ENCODE measurements at regions not wholly inside any gene's neighbourhood (a gene's known extent, or its start where the extent isn't known, plus 50 kb on each side); places are given as distances from the start of the nearest gene placed in this dataset.
A peak's percentile ranks its signal among the peaks of the same experiment; 100 is the strongest.

DNA sequence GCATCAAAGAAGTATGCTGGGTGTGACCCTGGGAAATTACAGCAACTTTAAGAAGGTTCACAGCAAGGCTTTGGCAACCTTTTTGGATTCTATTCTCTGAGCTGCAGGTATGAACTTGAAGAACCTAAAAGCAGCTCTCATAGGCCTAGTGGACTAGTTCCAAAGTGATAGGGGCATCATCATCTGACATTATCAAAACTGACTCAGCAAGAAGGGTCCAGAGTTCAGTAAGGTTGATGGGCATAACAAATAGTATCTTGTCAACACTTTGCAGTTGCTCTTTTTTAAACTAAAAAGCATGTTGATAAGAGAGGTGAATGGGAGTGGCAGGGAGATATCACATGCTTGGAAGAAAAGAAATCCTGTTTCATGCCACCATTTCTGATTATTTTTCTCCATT is 249.3 kb downstream of the ZNF674 start:
- H3K4me1 ChIP-seq (ENCODE audit: control insufficient read depth, insufficient read depth, low read length) = no peaks in the 10 kb centered on the region
- no peak overlapping the region for H3K27ac ChIP-seq (ENCODE audit: extremely low read depth, low read depth, low read length)
- H3K4me3 ChIP-seq (ENCODE audit: low read depth, low read length) = no peak overlapping the region
- TF ChIP-seq ZNF544 (tag by site-specific recombination; IDR thresholded peaks at IDR 0.05) (no peak), MYNN (tag by site-specific recombination; IDR thresholded peaks at IDR 0.05; ENCODE audit: borderline replicate concordance) (no peak), ZNF24 (tag by site-specific recombination; IDR thresholded peaks at IDR 0.05) (no peak)
- TF ChIP-seq, protein P1, sequence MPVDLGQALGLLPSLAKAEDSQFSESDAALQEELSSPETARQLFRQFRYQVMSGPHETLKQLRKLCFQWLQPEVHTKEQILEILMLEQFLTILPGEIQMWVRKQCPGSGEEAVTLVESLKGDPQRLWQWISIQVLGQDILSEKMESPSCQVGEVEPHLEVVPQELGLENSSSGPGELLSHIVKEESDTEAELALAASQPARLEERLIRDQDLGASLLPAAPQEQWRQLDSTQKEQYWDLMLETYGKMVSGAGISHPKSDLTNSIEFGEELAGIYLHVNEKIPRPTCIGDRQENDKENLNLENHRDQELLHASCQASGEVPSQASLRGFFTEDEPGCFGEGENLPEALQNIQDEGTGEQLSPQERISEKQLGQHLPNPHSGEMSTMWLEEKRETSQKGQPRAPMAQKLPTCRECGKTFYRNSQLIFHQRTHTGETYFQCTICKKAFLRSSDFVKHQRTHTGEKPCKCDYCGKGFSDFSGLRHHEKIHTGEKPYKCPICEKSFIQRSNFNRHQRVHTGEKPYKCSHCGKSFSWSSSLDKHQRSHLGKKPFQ (tag by site-specific recombination; IDR thresholded peaks at IDR 0.05) = no peak
- H3K9me3 ChIP-seq (ENCODE audit: control insufficient read depth, insufficient read depth, low read depth, low read length) = no peaks in the 10 kb centered on the region
- no peaks in the 10 kb centered on the region for H3K36me3 ChIP-seq (ENCODE audit: control insufficient read depth in 2 of 2, insufficient read depth in 1 of 2, low read length in 2 of 2)
- ChIA-PET CTCF (no interaction called here), POLR2A (no interaction called here)

DNA sequence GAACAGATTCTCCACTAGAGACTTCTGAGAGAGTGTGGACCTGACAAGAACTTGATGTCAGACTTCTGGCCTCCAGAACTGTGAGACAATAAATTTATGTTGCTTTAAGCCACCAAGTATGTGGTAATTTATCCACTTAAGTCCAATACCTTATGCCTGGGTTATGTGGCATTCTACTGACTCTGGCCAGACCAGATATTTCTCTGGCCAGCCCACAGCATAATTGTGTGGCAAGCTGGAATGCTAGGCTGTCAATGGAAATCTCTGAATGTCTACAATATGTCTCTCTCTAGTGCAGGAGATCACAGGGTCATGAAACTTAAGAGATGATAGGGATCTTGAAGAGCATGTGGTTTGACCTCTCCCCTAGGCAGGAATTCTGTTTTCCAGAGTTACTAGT is 251.0 kb downstream of the ZNF674 start:
- TF ChIP-seq ZNF2 (tag by site-specific recombination; IDR thresholded peaks at IDR 0.05) (no peak), ZNF184 (tag by site-specific recombination; IDR thresholded peaks at IDR 0.05) (no peak)
- H3K4me1 ChIP-seq (ENCODE audit: control insufficient read depth, insufficient read depth, low read length) = no peaks in the 10 kb centered on the region
- no peaks in the 10 kb centered on the region for H3K9me3 ChIP-seq (ENCODE audit: control insufficient read depth, insufficient read depth, low read depth, low read length)
- CTCF ChIA-PET = interaction anchor here (0.7 to 0.8 kb wide), 2 partner anchors 96 to 457 kb away, joined by 3 read pairs; no protein-coding TSS in a partner anchor
- no peak overlapping the region for H3K4me3 ChIP-seq (ENCODE audit: low read depth, low read length)
- POLR2A ChIA-PET = no interaction called here
- no peak overlapping the region for H3K27ac ChIP-seq (ENCODE audit: extremely low read depth, low read depth, low read length)
- H3K36me3 ChIP-seq (ENCODE audit: control insufficient read depth in 2 of 2, insufficient read depth in 1 of 2, low read length in 2 of 2) = no peaks in the 10 kb centered on the region

DNA sequence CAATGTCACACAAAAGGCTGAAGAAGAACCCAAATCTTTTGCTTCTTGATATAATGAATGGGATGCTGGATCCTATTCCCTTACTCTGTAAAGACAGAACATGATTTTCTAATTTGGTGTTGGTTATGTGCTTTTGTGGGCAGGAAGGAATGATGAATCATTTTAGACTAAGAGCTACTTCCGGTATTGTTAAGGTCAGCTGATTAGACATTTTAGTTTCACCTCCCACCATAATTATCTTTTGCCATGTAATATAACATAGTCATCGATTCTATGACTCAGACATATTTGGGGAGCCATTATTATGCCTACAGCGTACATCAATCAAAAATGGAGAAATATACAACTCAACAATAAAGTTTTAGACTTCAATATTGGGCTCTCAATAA is 265.3 kb downstream of the ZNF674 start:
- H3K36me3 ChIP-seq (ENCODE audit: control insufficient read depth in 2 of 2, insufficient read depth in 1 of 2, low read length in 2 of 2) = no peaks in the 10 kb centered on the region
- POLR2A ChIA-PET = no interaction called here
- TF ChIP-seq, protein P2, sequence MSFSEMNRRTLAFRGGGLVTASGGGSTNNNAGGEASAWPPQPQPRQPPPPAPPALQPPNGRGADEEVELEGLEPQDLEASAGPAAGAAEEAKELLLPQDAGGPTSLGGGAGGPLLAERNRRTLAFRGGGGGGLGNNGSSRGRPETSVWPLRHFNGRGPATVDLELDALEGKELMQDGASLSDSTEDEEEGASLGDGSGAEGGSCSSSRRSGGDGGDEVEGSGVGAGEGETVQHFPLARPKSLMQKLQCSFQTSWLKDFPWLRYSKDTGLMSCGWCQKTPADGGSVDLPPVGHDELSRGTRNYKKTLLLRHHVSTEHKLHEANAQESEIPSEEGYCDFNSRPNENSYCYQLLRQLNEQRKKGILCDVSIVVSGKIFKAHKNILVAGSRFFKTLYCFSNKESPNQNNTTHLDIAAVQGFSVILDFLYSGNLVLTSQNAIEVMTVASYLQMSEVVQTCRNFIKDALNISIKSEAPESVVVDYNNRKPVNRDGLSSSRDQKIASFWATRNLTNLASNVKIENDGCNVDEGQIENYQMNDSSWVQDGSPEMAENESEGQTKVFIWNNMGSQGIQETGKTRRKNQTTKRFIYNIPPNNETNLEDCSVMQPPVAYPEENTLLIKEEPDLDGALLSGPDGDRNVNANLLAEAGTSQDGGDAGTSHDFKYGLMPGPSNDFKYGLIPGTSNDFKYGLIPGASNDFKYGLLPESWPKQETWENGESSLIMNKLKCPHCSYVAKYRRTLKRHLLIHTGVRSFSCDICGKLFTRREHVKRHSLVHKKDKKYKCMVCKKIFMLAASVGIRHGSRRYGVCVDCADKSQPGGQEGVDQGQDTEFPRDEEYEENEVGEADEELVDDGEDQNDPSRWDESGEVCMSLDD (tag by site-specific recombination; IDR thresholded peaks at IDR 0.05) = no peak
- TF ChIP-seq, protein P3, sequence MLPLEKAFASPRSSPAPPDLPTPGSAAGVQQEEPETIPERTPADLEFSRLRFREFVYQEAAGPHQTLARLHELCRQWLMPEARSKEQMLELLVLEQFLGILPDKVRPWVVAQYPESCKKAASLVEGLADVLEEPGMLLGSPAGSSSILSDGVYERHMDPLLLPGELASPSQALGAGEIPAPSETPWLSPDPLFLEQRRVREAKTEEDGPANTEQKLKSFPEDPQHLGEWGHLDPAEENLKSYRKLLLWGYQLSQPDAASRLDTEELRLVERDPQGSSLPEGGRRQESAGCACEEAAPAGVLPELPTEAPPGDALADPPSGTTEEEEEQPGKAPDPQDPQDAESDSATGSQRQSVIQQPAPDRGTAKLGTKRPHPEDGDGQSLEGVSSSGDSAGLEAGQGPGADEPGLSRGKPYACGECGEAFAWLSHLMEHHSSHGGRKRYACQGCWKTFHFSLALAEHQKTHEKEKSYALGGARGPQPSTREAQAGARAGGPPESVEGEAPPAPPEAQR (tag by site-specific recombination; IDR thresholded peaks at IDR 0.05) = no peak
- no peaks in the 10 kb centered on the region for H3K4me1 ChIP-seq (ENCODE audit: control insufficient read depth, insufficient read depth, low read length)
- no peak overlapping the region for H3K4me3 ChIP-seq (ENCODE audit: low read depth, low read length)
- no peaks in the 10 kb centered on the region for H3K9me3 ChIP-seq (ENCODE audit: control insufficient read depth, insufficient read depth, low read depth, low read length)
- CTCF ChIA-PET = interaction anchor here (0.6 to 0.7 kb wide), 2 partner anchors 807 to 1303 kb away, joined by 3 read pairs; no protein-coding TSS in a partner anchor
- no peak overlapping the region for H3K27ac ChIP-seq (ENCODE audit: extremely low read depth, low read depth, low read length)

DNA sequence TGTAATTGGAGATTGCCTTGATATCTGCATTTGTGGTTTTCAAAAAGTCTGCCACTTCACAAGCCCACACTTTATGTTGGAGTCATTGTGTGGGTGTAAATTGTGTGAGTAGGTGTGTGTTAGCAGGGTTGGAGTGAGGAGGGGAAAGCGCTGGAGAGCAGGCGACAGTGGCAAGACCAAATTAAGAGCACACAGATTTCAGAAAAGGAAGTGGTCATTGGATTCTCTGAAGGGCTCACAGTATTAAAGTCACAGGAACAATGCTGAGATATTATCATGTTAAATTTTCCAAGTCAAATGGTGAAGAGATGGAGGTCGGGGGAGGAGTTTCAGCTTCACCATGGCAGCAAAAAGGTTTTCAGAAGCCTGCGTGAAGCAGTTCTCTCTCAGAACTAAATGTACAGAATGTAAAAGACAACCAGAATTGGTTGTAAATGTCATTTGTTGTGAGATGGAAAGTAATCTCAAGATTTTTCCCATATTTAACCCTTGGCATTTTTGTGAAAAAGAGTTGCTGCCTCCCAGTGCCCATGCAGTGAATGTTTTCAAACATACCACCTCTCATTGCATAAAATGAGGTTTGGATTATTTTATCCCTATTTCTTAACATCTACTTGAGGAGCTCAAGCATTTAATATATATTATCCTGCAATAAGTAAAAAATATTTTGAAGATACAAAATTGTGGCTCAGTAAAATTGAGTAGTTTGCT is 265.9 kb downstream of the ZNF674 start:
- Histone ChIP-seq H3K9me3 (ENCODE audit: control insufficient read depth, insufficient read depth, low read depth, low read length) (no peaks in the 10 kb centered on the region), H3K27ac (ENCODE audit: extremely low read depth, low read depth, low read length) (no peak overlapping the region), H3K4me1 (ENCODE audit: control insufficient read depth, insufficient read depth, low read length) (no peaks in the 10 kb centered on the region), H3K4me3 (ENCODE audit: low read depth, low read length) (no peak overlapping the region), H3K36me3 (ENCODE audit: control insufficient read depth in 2 of 2, insufficient read depth in 1 of 2, low read length in 2 of 2) (no peaks in the 10 kb centered on the region)
- ChIA-PET POLR2A (no interaction called here), CTCF (interaction anchor here (0.7 kb wide), 1 partner anchor 1302 kb away, joined by 3 read pairs; no protein-coding TSS in a partner anchor)
- no peak for TF ChIP-seq SP2 (tag by site-specific recombination; IDR thresholded peaks at IDR 0.05)
- peak; percentile 88 for TF ChIP-seq ZFHX2 (tag by site-specific recombination; conservative IDR thresholded peaks at IDR 0.05)
- TF ChIP-seq EGR2 (tag by site-specific recombination; IDR thresholded peaks at IDR 0.05; ENCODE audit: low read depth) = peak; percentile 91

Data from HEK293 (cell line).